GM13976 (cell line): ENCODE measurements at regions not wholly inside any gene's neighbourhood (a gene's known extent, or its start where the extent isn't known, plus 50 kb on each side); places are given as distances from the start of the nearest gene placed in this dataset.

ENCODE experiments used
- DNase-seq: peaks from one replicate; pipeline ENCODE4 v3.0.0; 2012; ENCODE audit warnings: low spot score
- CTCF ChIP-seq: IDR thresholded peaks from 2 replicates; pipeline ENCODE4 v1.5.1; 2012; ENCODE audit warnings: borderline replicate concordance, mild to moderate bottlenecking; ENCODE audit not compliant: insufficient read depth; ENCODE audit errors: extremely low read depth, missing control alignments, control extremely low read depth
- in situ Hi-C: fragments of 300-500 bp; cut with MboI; formaldehyde crosslinking; loops from one replicate; pipeline ENCODE4 v1.12.0; 2022; ENCODE audit warnings: low sequenced_read_pairs, mixed read lengths, inconsistent platforms; ENCODE audit not compliant: unreplicated experiment

GRCh38 chr10:121085367-121085766 is 234.2 kb downstream of the WDR11 start:
- no peak for TF ChIP-seq CTCF
- no peak for DNase-seq
- in situ Hi-C loops, result no loop called here

GRCh38 chr10:121087129-121087528 is 236.0 kb downstream of the WDR11 start:
- DNase-seq, result no peak
- in situ Hi-C loops, result no loop called here
- TF ChIP-seq CTCF, result no peak

- no peak for DNase-seq
- in situ Hi-C loops, result no loop called here
- TF ChIP-seq CTCF, result no peak
These were observed 236.5 kb downstream of the WDR11 start for GRCh38 chr10:121087688-121088087.

GRCh38 chr10:121088524-121088923 is 237.4 kb downstream of the WDR11 start:
- TF ChIP-seq CTCF, result no peak
- in situ Hi-C loops, result no loop called here
- no peak for DNase-seq

GRCh38 chr10:121089434-121089833 is 238.3 kb downstream of the WDR11 start:
- no peak for DNase-seq
- TF ChIP-seq CTCF, result no peak

GRCh38 chr10:121091961-121092719 is 241.0 kb downstream of the WDR11 start:
- DNase-seq, result no peak
- in situ Hi-C loops, result no loop called here
- no peak for TF ChIP-seq CTCF

More at GRCh38 chr10:121089434-121089833, 238.3 kb downstream of the WDR11 start:
- in situ Hi-C loops, result no loop called here
